Transverse colon (tissue), 3 donors: ENCODE measurements at regions not wholly inside any gene's neighbourhood (a gene's known extent, or its start where the extent isn't known, plus 50 kb on each side); places are given as distances from the start of the nearest gene placed in this dataset.

ENCODE experiments used
- EP300 ChIP-seq: sonication (generic); formaldehyde crosslinking; IDR thresholded peaks from one replicate; pipeline ENCODE4 v1.6.1; 2017; ENCODE audit warnings: antibody characterized with exemption, low read depth
- TF ChIP-seq, protein P1 (sequence below), 5 experiments: fragments of 200-600 bp in 3 of 5; fragments of 450-650 bp in 2 of 5; sonication (generic) in 3 of 5; IDR thresholded peaks; 1 replicate in 2 of 5; 2 replicates in 3 of 5; pipeline ENCODE4 v1.5.1; 2016 to 2017; ENCODE audit warnings: antibody characterized with exemption in 5 of 5, inconsistent platforms in 3 of 5, mild to moderate bottlenecking in 2 of 5, moderate library complexity in 1 of 5

DNA sequence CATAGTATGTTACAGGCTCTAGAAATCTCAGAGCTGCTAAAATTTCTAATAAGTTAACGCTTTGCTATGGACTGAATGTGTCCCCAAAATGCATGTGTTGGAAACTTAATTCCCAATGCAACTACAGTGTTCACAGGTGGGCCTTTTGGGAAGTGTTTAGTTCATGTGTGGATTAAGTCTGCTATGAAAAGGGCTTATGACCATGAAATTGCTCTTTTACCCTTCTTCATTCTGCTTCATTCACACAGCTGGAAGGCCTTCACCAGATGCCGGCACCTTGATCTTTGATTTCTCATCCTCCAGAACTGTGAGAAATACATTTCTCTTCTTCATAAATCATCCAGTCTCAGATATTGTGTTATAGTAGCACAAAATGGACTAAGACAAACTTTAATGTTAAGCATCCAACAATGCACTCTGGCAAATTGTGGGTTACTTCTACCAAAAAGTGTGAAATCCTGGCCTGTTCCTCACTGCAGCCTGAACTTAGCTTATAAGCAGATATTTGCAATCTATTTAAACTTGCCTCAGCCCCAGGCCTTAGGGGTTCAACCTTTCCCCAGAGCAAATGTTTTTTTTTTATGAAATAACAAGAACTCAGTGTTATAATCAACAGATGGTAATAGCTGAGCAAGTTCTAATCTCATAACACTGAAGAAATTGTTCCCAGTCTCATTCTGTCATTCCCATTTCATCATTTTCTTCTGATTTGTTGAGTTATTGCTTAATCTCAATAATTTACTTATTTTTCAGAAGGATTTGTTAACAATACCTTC is 523.6 kb downstream of the KIF20B start:
- TF ChIP-seq EP300 = no peak
- TF ChIP-seq, protein P1, sequence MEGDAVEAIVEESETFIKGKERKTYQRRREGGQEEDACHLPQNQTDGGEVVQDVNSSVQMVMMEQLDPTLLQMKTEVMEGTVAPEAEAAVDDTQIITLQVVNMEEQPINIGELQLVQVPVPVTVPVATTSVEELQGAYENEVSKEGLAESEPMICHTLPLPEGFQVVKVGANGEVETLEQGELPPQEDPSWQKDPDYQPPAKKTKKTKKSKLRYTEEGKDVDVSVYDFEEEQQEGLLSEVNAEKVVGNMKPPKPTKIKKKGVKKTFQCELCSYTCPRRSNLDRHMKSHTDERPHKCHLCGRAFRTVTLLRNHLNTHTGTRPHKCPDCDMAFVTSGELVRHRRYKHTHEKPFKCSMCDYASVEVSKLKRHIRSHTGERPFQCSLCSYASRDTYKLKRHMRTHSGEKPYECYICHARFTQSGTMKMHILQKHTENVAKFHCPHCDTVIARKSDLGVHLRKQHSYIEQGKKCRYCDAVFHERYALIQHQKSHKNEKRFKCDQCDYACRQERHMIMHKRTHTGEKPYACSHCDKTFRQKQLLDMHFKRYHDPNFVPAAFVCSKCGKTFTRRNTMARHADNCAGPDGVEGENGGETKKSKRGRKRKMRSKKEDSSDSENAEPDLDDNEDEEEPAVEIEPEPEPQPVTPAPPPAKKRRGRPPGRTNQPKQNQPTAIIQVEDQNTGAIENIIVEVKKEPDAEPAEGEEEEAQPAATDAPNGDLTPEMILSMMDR (IDR thresholded peaks at IDR 0.05) = no peak
